H9 (cell line): ENCODE measurements at regions not wholly inside any gene's neighbourhood (a gene's known extent, or its start where the extent isn't known, plus 50 kb on each side); places are given as distances from the start of the nearest gene placed in this dataset.

ENCODE experiments used
- DNase-seq: peaks from one replicate; pipeline ENCODE4 v3.0.0-alpha.2; 2017
- H2AFZ ChIP-seq: one replicate; pipeline ENCODE4 v1.6.1; 2013; ENCODE audit warnings: mild to moderate bottlenecking, low read length, control low read depth, moderate library complexity
- H2AK5ac ChIP-seq: 2 replicates; pipeline ENCODE4 v1.6.1; 2013; ENCODE audit warnings: low read length, control low read depth, mixed read lengths; ENCODE audit not compliant: insufficient read length
- H2BK120ac ChIP-seq: one replicate; pipeline ENCODE4 v1.6.1; 2013; ENCODE audit warnings: low read depth, mild to moderate bottlenecking, low read length, control low read depth, inconsistent platforms; ENCODE audit not compliant: poor library complexity, severe bottlenecking
- H2BK12ac ChIP-seq: 2 replicates; pipeline ENCODE4 v1.6.1; 2013; ENCODE audit warnings: low read length, control low read depth, mixed read lengths, low read depth; ENCODE audit not compliant: insufficient read length
- H2BK15ac ChIP-seq: 2 replicates; pipeline ENCODE4 v1.6.1; 2013; ENCODE audit warnings: low read depth, low read length, control low read depth
- H2BK20ac ChIP-seq: one replicate; pipeline ENCODE4 v1.6.1; 2013; ENCODE audit warnings: low read depth, mild to moderate bottlenecking, low read length, control low read depth, inconsistent platforms; ENCODE audit not compliant: poor library complexity, severe bottlenecking
- H2BK5ac ChIP-seq: 2 replicates; pipeline ENCODE4 v1.6.1; 2013; ENCODE audit warnings: low read length, control low read depth, mixed read lengths; ENCODE audit not compliant: insufficient read length
- H3K14ac ChIP-seq: 2 replicates; pipeline ENCODE4 v1.6.1; 2013; ENCODE audit warnings: low read length, control low read depth; ENCODE audit not compliant: insufficient read depth
- H3K18ac ChIP-seq: 2 replicates; pipeline ENCODE4 v1.6.1; 2013; ENCODE audit warnings: low read depth, mild to moderate bottlenecking, mixed read lengths, low read length, control low read depth; ENCODE audit not compliant: insufficient read length
- H3K23ac ChIP-seq: 2 replicates; pipeline ENCODE4 v1.6.1; 2013; ENCODE audit warnings: low read length, control low read depth, mixed read lengths, low read depth; ENCODE audit not compliant: insufficient read length
- H3K23me2 ChIP-seq: 2 replicates; pipeline ENCODE4 v1.6.1; 2013; ENCODE audit warnings: low read depth, mild to moderate bottlenecking, mixed read lengths, low read length, control low read depth; ENCODE audit not compliant: insufficient read length, poor library complexity, severe bottlenecking
- H3K27ac ChIP-seq: 2 replicates; pipeline ENCODE4 v1.5.1; 2013; ENCODE audit warnings: low read length, control low read depth, mixed read lengths, low read depth; ENCODE audit not compliant: insufficient read length
- H3K27me3 ChIP-seq: 2 replicates; pipeline ENCODE4 v1.6.1; 2013; ENCODE audit warnings: low read length, control low read depth, inconsistent platforms; ENCODE audit not compliant: insufficient read depth
- H3K4ac ChIP-seq: 2 replicates; pipeline ENCODE4 v1.6.1; 2013; ENCODE audit warnings: low read depth, mild to moderate bottlenecking, control low read depth, inconsistent platforms, low read length, moderate library complexity
- H3K4me1 ChIP-seq: 2 replicates; pipeline ENCODE4 v1.6.1; 2013; ENCODE audit warnings: low read length, control low read depth, inconsistent platforms; ENCODE audit not compliant: insufficient read depth
- H3K4me2 ChIP-seq: 2 replicates; pipeline ENCODE4 v1.6.1; 2013; ENCODE audit warnings: low read length, control low read depth, mixed read lengths; ENCODE audit not compliant: insufficient read length, insufficient read depth
- H3K56ac ChIP-seq: 2 replicates; pipeline ENCODE4 v1.6.1; 2013; ENCODE audit warnings: low read depth, mild to moderate bottlenecking, mixed read lengths, low read length, control low read depth; ENCODE audit not compliant: insufficient read length
- H3K79me1 ChIP-seq: 2 replicates; pipeline ENCODE4 v1.6.1; 2013; ENCODE audit warnings: low read depth, mild to moderate bottlenecking, moderate library complexity, low read length, control low read depth, inconsistent platforms; ENCODE audit not compliant: insufficient read depth, poor library complexity, severe bottlenecking
- H3K79me2 ChIP-seq: 2 replicates; pipeline ENCODE4 v1.6.1; 2013; ENCODE audit warnings: low read length, control low read depth, inconsistent platforms; ENCODE audit not compliant: insufficient read depth
- H3K9ac ChIP-seq: 2 replicates; pipeline ENCODE4 v1.6.1; 2013; ENCODE audit warnings: low read length, control low read depth, mixed read lengths; ENCODE audit not compliant: insufficient read length; ENCODE audit errors: extremely low read depth
- H3K9me3 ChIP-seq: one replicate; pipeline ENCODE4 v1.6.1; 2013; ENCODE audit warnings: low read depth, low read length, inconsistent platforms; ENCODE audit not compliant: control insufficient read depth
- H3T11ph ChIP-seq: one replicate; pipeline ENCODE4 v1.6.1; 2013; ENCODE audit warnings: mild to moderate bottlenecking, low read length, control low read depth, inconsistent platforms
- H4K20me1 ChIP-seq: one replicate; pipeline ENCODE4 v1.6.1; 2013; ENCODE audit not compliant: control insufficient read depth, insufficient read length, insufficient read depth
- H4K5ac ChIP-seq: 2 replicates; pipeline ENCODE4 v1.6.1; 2013; ENCODE audit warnings: low read depth, mild to moderate bottlenecking, mixed read lengths, low read length, control low read depth; ENCODE audit not compliant: insufficient read length
- H4K8ac ChIP-seq: replicated peaks from 2 replicates; pipeline ENCODE4 v1.6.1; 2013; ENCODE audit warnings: low read length, control low read depth, mixed read lengths, low read depth; ENCODE audit not compliant: insufficient read length
- H4K91ac ChIP-seq: 2 replicates; pipeline ENCODE4 v1.6.1; 2013; ENCODE audit warnings: low read depth, mild to moderate bottlenecking, moderate library complexity, mixed read lengths, low read length, control low read depth; ENCODE audit not compliant: insufficient read length
- H3K27ac Mint-ChIP-seq, 3 experiments: 2 replicates in 2 of 3; 3 replicates in 1 of 3; pipeline ENCODE4 v1.8.0; 2020 to 2021; ENCODE audit warnings: mixed read lengths in 3 of 3, mild to moderate bottlenecking in 1 of 3, moderate library complexity in 1 of 3
- H3K27me3 Mint-ChIP-seq: 2 replicates; pipeline ENCODE4 v1.8.0; 2021; ENCODE audit warnings: low read depth, mild to moderate bottlenecking, moderate library complexity, mixed read lengths
- H3K36me3 Mint-ChIP-seq, 3 experiments: 2 replicates in 2 of 3; 3 replicates in 1 of 3; pipeline ENCODE4 v1.8.0; 2020 to 2021; ENCODE audit warnings: low read depth in 3 of 3, mixed read lengths in 3 of 3; ENCODE audit not compliant: insufficient read depth in 1 of 3
- H3K4me1 Mint-ChIP-seq, 2 experiments: 2 replicates each; pipeline ENCODE4 v1.8.0; 2020; ENCODE audit warnings: mixed read lengths in 2 of 2
- H3K4me3 Mint-ChIP-seq, 2 experiments: 2 replicates in 1 of 2; 3 replicates in 1 of 2; pipeline ENCODE4 v1.8.0; 2020 to 2021; ENCODE audit warnings: mild to moderate bottlenecking in 2 of 2, mixed read lengths in 2 of 2, moderate library complexity in 1 of 2
- H3K9me3 Mint-ChIP-seq, 2 experiments: 2 replicates in 1 of 2; 3 replicates in 1 of 2; pipeline ENCODE4 v1.8.0; 2020; ENCODE audit warnings: mild to moderate bottlenecking in 2 of 2, mixed read lengths in 2 of 2, moderate library complexity in 1 of 2
- CTCF ChIP-seq: fragments of 200-600 bp; sonication (generic); conservative IDR thresholded peaks from 3 replicates; pipeline ENCODE4 v1.8.0; 2021; ENCODE audit warnings: antibody characterized with exemption, mild to moderate bottlenecking
- WGBS: extraction: QIAGEN DNeasy Blood & Tissue Kit; methylation state at CpG from one replicate; pipeline ENCODE4 v1.1.7; 2013; ENCODE audit warnings: missing lambda C conversion rate, low lambda C conversion rate, mixed read lengths; ENCODE audit not compliant: insufficient read length; ENCODE audit errors: extremely low coverage; 5-methylcytosine and 5-hydroxymethylcytosine counted together

DNA sequence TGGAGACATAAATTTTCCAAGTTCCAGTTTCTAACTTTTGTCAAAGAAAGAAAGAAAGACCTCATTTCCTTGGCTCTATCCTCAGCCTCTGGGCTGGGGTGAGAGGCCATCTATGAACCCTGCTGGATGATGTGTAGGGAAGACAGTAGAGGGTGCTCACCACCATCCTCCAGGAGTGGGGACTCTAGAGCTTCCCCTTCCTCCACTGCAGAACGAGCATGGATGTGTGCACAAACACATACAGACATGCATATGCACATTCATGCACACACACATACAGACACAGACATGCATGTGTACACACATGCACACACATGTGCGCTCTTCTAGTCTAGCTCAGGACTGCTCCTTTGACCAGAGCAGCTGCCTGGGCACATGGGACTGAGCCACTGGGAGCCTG, 565.8 kb downstream of the BUD13 start:
- Histone ChIP-seq H3K4me1 (no peaks in the 10 kb centered on the region), H3K23ac (no peak overlapping the region), H3K14ac (no peak overlapping the region), H2BK5ac (no peak overlapping the region), H3K79me2 (no peaks in the 10 kb centered on the region), H3K56ac (no peak overlapping the region), H2BK120ac (no peak overlapping the region), H2BK12ac (no peak overlapping the region), H3K79me1 (no peaks in the 10 kb centered on the region), H3T11ph (no peak overlapping the region), H3K4ac (no peak overlapping the region), H4K91ac (no peak overlapping the region), H2AFZ (no peak overlapping the region), H3K27me3 (no peaks in the 10 kb centered on the region), H4K5ac (no peak overlapping the region), H2BK20ac (no peak overlapping the region), H3K18ac (no peak overlapping the region), H4K8ac (no peak overlapping the region), H4K20me1 (no peaks in the 10 kb centered on the region), H3K23me2 (no peaks in the 10 kb centered on the region), H3K4me2 (no peak overlapping the region), H3K9me3 (no peaks in the 10 kb centered on the region), H2AK5ac (no peak overlapping the region), H2BK15ac (no peak overlapping the region), H3K27ac (no peak overlapping the region), H3K9ac (no peak overlapping the region)
- peaks cover 2% of the 10 kb centered on the region for H3K27me3 Mint-ChIP-seq
- no peaks in the 10 kb centered on the region for H3K9me3 Mint-ChIP-seq
- H3K36me3 Mint-ChIP-seq: no peaks in the 10 kb centered on the region
- no peak for DNase-seq
- WGBS: no CpG with 5 or more reads among the region's 2 CpGs
- no peak for TF ChIP-seq CTCF
- peaks cover 2 to 4% of the 10 kb centered on the region in 2 experiments; a peak in 3 of 4 replicates for H3K4me1 Mint-ChIP-seq
- H3K4me3 Mint-ChIP-seq: no peak overlapping the region; a peak in 1 of 5 replicates
- H3K27ac Mint-ChIP-seq: no peak overlapping the region; a peak in 1 of 7 replicates
